ENCODE measurements at regions not wholly inside any gene's neighbourhood (a gene's known extent, or its start where the extent isn't known, plus 50 kb on each side); places are given as distances from the start of the nearest gene placed in this dataset.

- no peak for DNase-seq
- 60 to 69% methylated on average over 2 of the region's 2 CpGs for WGBS, 2 donors
- Histone ChIP-seq H3K36me3 (ENCODE audit: control insufficient read depth in 4 of 4, insufficient read depth in 4 of 4, low read length in 4 of 4) (no peaks in the 10 kb centered on the region), H3K9me3 (ENCODE audit: control insufficient read depth in 4 of 4, insufficient read depth in 3 of 4, low read length in 3 of 4) (peaks cover 0 to 4% (median 0%) of the 10 kb centered on the region in 4 donors), H3K9ac (ENCODE audit: insufficient read depth in 1 of 2, low read length in 2 of 2) (no peak overlapping the region), H3K4me1 (ENCODE audit: control insufficient read depth in 5 of 5, insufficient read depth in 5 of 5, low read length in 5 of 5) (no peaks in the 10 kb centered on the region), H3K27ac (ENCODE audit: low read depth in 1 of 2, low read length in 1 of 2) (no peak overlapping the region), H3K27me3 (ENCODE audit: control insufficient read depth in 3 of 3, insufficient read depth in 3 of 3, low read length in 2 of 3) (peaks cover 0 to 4% (median 0%) of the 10 kb centered on the region in 3 donors), H3K4me3 (no peak overlapping the region)
- TF ChIP-seq CTCF (IDR thresholded peaks at IDR 0.05; ENCODE audit: control extremely low read depth, extremely low read depth), result no peak
- ATAC-seq (ENCODE audit: insufficient read depth, low FRiP score), result no peak
Observed at GRCh38 chr13:86383561-86383960, 584.3 kb upstream of the SLITRK6 start.

DNA sequence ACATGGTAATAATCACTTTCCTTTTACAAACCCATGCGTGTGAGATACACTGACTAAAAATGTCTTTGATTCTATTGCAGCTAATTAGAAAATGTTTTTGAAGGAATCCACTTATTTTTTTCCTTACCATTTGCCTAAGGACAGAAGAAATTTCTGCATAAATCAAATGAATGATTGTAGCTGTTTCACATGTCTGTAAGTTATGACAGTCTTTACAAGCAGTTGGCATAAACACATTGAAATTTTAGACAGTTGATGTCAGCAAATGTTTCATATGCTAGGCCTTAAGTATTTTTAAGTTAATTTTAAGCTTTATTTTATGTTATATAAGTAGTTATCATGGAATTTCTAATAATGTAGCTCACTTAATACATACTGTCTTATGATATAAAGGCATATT lies 598.4 kb upstream of the SLITRK6 start:
- Histone ChIP-seq H3K9ac (ENCODE audit: insufficient read depth in 1 of 2, low read length in 2 of 2) (no peak overlapping the region), H3K9me3 (ENCODE audit: control insufficient read depth in 4 of 4, insufficient read depth in 3 of 4, low read length in 3 of 4) (no peaks in the 10 kb centered on the region), H3K36me3 (ENCODE audit: control insufficient read depth in 4 of 4, insufficient read depth in 4 of 4, low read length in 4 of 4) (no peaks in the 10 kb centered on the region), H3K4me1 (ENCODE audit: control insufficient read depth in 5 of 5, insufficient read depth in 5 of 5, low read length in 5 of 5) (no peaks in the 10 kb centered on the region), H3K4me3 (no peak overlapping the region), H3K27me3 (ENCODE audit: control insufficient read depth in 3 of 3, insufficient read depth in 3 of 3, low read length in 2 of 3) (no peaks in the 10 kb centered on the region), H3K27ac (ENCODE audit: low read depth in 1 of 2, low read length in 1 of 2) (no peak overlapping the region)
- no peak for TF ChIP-seq CTCF (IDR thresholded peaks at IDR 0.05; ENCODE audit: control extremely low read depth, extremely low read depth)
- WGBS, 2 donors, result 79 to 85% methylated on average over 1 of the region's 1 CpG
- DNase-seq (no peak), ATAC-seq (ENCODE audit: insufficient read depth, low FRiP score) (no peak)

- H3K36me3 ChIP-seq (ENCODE audit: control insufficient read depth in 4 of 4, insufficient read depth in 4 of 4, low read length in 4 of 4), result no peaks in the 10 kb centered on the region
Observed at GRCh38 chr13:86399572-86399971, 600.4 kb upstream of the SLITRK6 start.

More at GRCh38 chr13:86399572-86399971, 600.4 kb upstream of the SLITRK6 start:
- Histone ChIP-seq H3K4me1 (ENCODE audit: control insufficient read depth in 5 of 5, insufficient read depth in 5 of 5, low read length in 5 of 5) (no peaks in the 10 kb centered on the region), H3K4me3 (no peak overlapping the region), H3K27me3 (ENCODE audit: control insufficient read depth in 3 of 3, insufficient read depth in 3 of 3, low read length in 2 of 3) (no peaks in the 10 kb centered on the region), H3K27ac (ENCODE audit: low read depth in 1 of 2, low read length in 1 of 2) (no peak overlapping the region), H3K9me3 (ENCODE audit: control insufficient read depth in 4 of 4, insufficient read depth in 3 of 4, low read length in 3 of 4) (no peaks in the 10 kb centered on the region), H3K9ac (ENCODE audit: insufficient read depth in 1 of 2, low read length in 2 of 2) (no peak overlapping the region)
- no peak for TF ChIP-seq CTCF (IDR thresholded peaks at IDR 0.05; ENCODE audit: control extremely low read depth, extremely low read depth)
- ATAC-seq (ENCODE audit: insufficient read depth, low FRiP score), result no peak
- no peak for DNase-seq
